ENCODE measurements at regions not wholly inside any gene's neighbourhood (a gene's known extent, or its start where the extent isn't known, plus 50 kb on each side); places are given as distances from the start of the nearest gene placed in this dataset.

DNA sequence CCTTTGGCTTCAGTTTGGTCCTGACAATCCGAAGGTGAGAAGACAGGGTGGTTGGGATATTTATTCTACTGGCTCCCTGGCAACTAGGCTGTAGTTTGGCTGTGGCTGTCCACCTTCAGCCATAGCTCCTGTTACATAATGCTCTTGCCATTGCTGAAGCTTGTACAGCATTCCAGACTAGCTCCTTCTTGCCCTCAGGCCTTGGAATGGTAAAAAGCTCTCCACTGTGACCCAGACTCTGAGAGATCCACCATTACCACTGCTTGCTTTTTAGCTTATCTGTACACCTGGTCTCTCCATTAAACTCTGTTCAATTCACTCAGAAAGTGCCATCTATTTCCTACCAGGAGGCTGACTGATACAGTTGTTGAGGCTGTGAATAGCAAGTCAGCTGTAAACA is 231.8 kb upstream of the MON1B start:
- no peaks in the 10 kb centered on the region for H3K27me3 ChIP-seq (ENCODE audit: control insufficient read depth, insufficient read depth, low read length)
- H3K36me3 ChIP-seq (ENCODE audit: control insufficient read depth, insufficient read depth, low read length) = no peaks in the 10 kb centered on the region
- ChIA-PET POLR2A (no interaction called here), CTCF (no interaction called here)
- H3K4me3 ChIP-seq (ENCODE audit: low read depth, low read length) = no peak overlapping the region
- DNase-seq (ENCODE audit: low read depth) = no peak
- TF ChIP-seq CTCF (IDR thresholded peaks at IDR 0.05; ENCODE audit: insufficient read depth, low read depth, low read length) = no peak

GRCh38 chr16:76963614-76964315 is 227.2 kb upstream of the MON1B start:
- Histone ChIP-seq H3K36me3 (ENCODE audit: control insufficient read depth, insufficient read depth, low read length) (no peaks in the 10 kb centered on the region), H3K4me3 (ENCODE audit: low read depth, low read length) (no peak overlapping the region), H3K27me3 (ENCODE audit: control insufficient read depth, insufficient read depth, low read length) (no peaks in the 10 kb centered on the region)
- no peak for DNase-seq (ENCODE audit: low read depth)
- POLR2A ChIA-PET = no interaction called here
- CTCF ChIA-PET = no interaction called here
- no peak for TF ChIP-seq CTCF (IDR thresholded peaks at IDR 0.05; ENCODE audit: insufficient read depth, low read depth, low read length)

DNA sequence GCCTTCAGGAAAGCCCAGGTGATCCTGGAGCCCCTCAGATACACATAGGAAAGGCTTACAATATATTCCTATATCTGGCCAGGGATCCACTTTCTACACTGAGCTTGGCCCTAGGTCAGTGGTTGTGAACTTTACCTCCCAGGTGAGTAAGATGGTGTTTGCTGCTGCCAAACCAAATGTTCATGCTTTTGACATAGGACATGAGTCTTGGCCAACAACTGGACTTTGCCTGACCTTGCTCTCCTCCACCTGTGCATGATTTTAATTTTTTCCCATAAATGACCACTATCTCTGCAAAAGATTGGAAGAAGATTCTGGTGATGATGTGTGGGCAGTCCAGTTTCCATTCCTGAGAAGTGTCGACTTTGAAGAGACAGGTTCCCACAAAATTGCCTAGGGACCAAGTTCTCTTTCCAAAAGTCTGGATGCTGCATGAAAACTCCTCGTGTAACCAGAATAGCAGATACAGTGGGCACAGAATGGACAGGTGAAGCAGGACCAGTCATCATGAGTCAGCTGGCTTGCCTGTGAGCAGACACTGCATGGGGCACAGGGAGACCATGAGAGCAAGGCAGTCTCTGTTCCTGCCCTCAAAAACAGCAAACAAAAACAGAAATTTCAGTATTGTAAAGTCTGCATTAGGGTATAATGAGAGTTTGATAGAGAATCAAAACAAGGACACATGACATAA is 226.4 kb upstream of the MON1B start:
- ChIA-PET POLR2A (no interaction called here), CTCF (interaction anchor here (0.6 kb wide), 1 partner anchor 570 kb away, joined by 3 read pairs; no protein-coding TSS in a partner anchor)
- TF ChIP-seq CTCF (IDR thresholded peaks at IDR 0.05; ENCODE audit: insufficient read depth, low read depth, low read length) = no peak
- Histone ChIP-seq H3K27me3 (ENCODE audit: control insufficient read depth, insufficient read depth, low read length) (no peaks in the 10 kb centered on the region), H3K36me3 (ENCODE audit: control insufficient read depth, insufficient read depth, low read length) (no peaks in the 10 kb centered on the region), H3K4me3 (ENCODE audit: low read depth, low read length) (no peak overlapping the region)
- DNase-seq (ENCODE audit: low read depth) = no peak

GRCh38 chr16:76970087-76970744 is 220.8 kb upstream of the MON1B start:
- ChIA-PET POLR2A (no interaction called here), CTCF (no interaction called here)
- Histone ChIP-seq H3K27me3 (ENCODE audit: control insufficient read depth, insufficient read depth, low read length) (no peaks in the 10 kb centered on the region), H3K4me3 (ENCODE audit: low read depth, low read length) (no peak overlapping the region), H3K36me3 (ENCODE audit: control insufficient read depth, insufficient read depth, low read length) (no peaks in the 10 kb centered on the region)
- DNase-seq (ENCODE audit: low read depth) = no peak
- TF ChIP-seq CTCF (IDR thresholded peaks at IDR 0.05; ENCODE audit: insufficient read depth, low read depth, low read length) = no peak

DNA sequence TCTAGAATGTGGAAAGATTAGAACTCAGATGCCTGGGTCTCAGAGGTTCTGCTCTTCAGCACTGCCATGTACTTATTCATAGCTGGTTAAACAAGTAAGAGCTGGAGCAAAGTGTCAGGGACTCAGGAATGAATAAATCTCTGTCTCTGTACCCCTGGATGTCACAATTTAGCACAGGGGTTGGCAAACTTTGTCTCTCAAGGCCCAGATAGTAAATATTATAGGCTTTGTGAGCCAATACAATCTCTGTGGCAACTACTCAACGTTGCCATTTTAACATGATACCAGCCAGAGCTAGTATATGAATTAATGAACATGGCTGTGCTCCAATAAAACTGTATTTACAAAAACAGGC is 220.3 kb upstream of the MON1B start:
- H3K4me3 ChIP-seq (ENCODE audit: low read depth, low read length) = no peak overlapping the region
- no peak for TF ChIP-seq CTCF (IDR thresholded peaks at IDR 0.05; ENCODE audit: insufficient read depth, low read depth, low read length)
- CTCF ChIA-PET = no interaction called here
- POLR2A ChIA-PET = no interaction called here
- DNase-seq (ENCODE audit: low read depth) = no peak
- H3K27me3 ChIP-seq (ENCODE audit: control insufficient read depth, insufficient read depth, low read length) = no peaks in the 10 kb centered on the region
- H3K36me3 ChIP-seq (ENCODE audit: control insufficient read depth, insufficient read depth, low read length) = no peaks in the 10 kb centered on the region

Data from BJ (cell line).